ENCODE measurements at regions not wholly inside any gene's neighbourhood (a gene's known extent, or its start where the extent isn't known, plus 50 kb on each side); places are given as distances from the start of the nearest gene placed in this dataset.

DNA sequence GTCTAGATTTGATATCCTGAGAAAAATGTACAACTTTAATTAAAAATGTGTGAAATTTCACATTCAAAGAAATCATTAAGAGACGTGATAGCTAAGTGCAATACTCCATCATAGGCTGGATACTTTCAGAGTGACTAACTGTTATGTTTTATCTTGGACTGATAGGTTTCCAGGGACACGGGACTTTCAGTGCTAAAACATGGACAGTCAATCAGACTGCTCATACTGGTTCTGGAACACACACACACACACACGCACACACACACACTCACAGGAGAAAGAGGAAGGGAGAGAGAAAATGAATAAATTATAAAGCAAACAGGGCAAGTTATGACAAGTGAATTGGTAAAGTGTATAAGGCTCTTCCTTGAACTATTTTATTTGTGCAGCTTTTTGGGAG lies 955.9 kb downstream of the SLITRK5 start:
- Histone ChIP-seq H3K4me1 (ENCODE audit: control insufficient read depth, insufficient read depth, low read length) (no peaks in the 10 kb centered on the region), H3K9ac (ENCODE audit: low read depth, low read length) (no peak overlapping the region), H3K23ac (ENCODE audit: low read depth, low read length) (no peak overlapping the region), H3K4me3 (ENCODE audit: insufficient read depth, low read depth, low read length) (no peak overlapping the region), H4K5ac (ENCODE audit: low read depth, low read length) (no peak overlapping the region), H2AK9ac (replicated peaks; ENCODE audit: low read depth, low read length, poor library complexity) (no peak overlapping the region), H2AFZ (replicated peaks; ENCODE audit: low read length, poor library complexity) (no peak overlapping the region), H3K9me3 (ENCODE audit: control insufficient read depth, insufficient read depth, low read length) (peaks cover 5% of the 10 kb centered on the region), H3K36me3 (ENCODE audit: control insufficient read depth, insufficient read depth, low read length) (no peaks in the 10 kb centered on the region), H2BK5ac (ENCODE audit: low read depth, low read length, poor library complexity, severe bottlenecking) (no peak overlapping the region), H3K56ac (ENCODE audit: extremely low read depth, insufficient read depth, low read length) (no peak overlapping the region), H2AK5ac (ENCODE audit: low read depth, low read length) (no peak overlapping the region), H3K27ac (ENCODE audit: insufficient read depth, low read length) (no peak overlapping the region), H3K79me1 (ENCODE audit: low read depth in 1 of 2, low read length in 2 of 2) (no peaks in the 10 kb centered on the region), H4K8ac (ENCODE audit: low read depth in 2 of 2, low read length in 2 of 2) (no peak overlapping the region), H4K20me1 (ENCODE audit: insufficient read depth, low read length) (no peaks in the 10 kb centered on the region), H4K91ac (ENCODE audit: insufficient read depth, low read depth, low read length) (no peak overlapping the region), H3K9me1 (ENCODE audit: insufficient read depth, low read length) (no peaks in the 10 kb centered on the region), H3K27me3 (ENCODE audit: control insufficient read depth, insufficient read depth, low read length) (no peaks in the 10 kb centered on the region), H2BK120ac (ENCODE audit: low read depth, low read length) (no peak overlapping the region), H3K4ac (ENCODE audit: low read depth, low read length) (no peak overlapping the region), H2BK15ac (ENCODE audit: low read depth, low read length) (no peak overlapping the region), H2BK20ac (ENCODE audit: low read depth, low read length) (no peak overlapping the region), H3K18ac (ENCODE audit: low read depth, low read length) (no peak overlapping the region), H3K4me2 (ENCODE audit: low read depth, low read length) (no peak overlapping the region), H3K14ac (replicated peaks; ENCODE audit: low read depth, low read length) (no peak overlapping the region)
- dilution Hi-C loops (cut with HindIII; ENCODE audit: low sequenced_read_pairs, unreplicated experiment) = no loop called here
- DNase-seq (no peak), ATAC-seq (ENCODE audit: low read depth) (no peak)
- CTCF ChIA-PET = no interaction called here
- BruUV-seq (replicated peaks) = no TSS peak
- in situ Hi-C loops (cut with MboI; ENCODE audit: low sequenced_read_pairs) = no loop called here
- POLR2A ChIA-PET (ENCODE audit: unreplicated experiment) = no interaction called here
- TF ChIP-seq BHLHE40 (IDR thresholded peaks at IDR 0.05; ENCODE audit: low read depth, low read length) = no peak
- no peak for TF ChIP-seq MAFK (IDR thresholded peaks at IDR 0.05; ENCODE audit: low read depth, low read length)
- TF ChIP-seq POLR2A (IDR thresholded peaks at IDR 0.05; ENCODE audit: low read depth, low read length) = no peak
- TF ChIP-seq, protein P1, sequence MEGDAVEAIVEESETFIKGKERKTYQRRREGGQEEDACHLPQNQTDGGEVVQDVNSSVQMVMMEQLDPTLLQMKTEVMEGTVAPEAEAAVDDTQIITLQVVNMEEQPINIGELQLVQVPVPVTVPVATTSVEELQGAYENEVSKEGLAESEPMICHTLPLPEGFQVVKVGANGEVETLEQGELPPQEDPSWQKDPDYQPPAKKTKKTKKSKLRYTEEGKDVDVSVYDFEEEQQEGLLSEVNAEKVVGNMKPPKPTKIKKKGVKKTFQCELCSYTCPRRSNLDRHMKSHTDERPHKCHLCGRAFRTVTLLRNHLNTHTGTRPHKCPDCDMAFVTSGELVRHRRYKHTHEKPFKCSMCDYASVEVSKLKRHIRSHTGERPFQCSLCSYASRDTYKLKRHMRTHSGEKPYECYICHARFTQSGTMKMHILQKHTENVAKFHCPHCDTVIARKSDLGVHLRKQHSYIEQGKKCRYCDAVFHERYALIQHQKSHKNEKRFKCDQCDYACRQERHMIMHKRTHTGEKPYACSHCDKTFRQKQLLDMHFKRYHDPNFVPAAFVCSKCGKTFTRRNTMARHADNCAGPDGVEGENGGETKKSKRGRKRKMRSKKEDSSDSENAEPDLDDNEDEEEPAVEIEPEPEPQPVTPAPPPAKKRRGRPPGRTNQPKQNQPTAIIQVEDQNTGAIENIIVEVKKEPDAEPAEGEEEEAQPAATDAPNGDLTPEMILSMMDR (conservative IDR thresholded peaks at IDR 0.05; ENCODE audit: low read depth, low read length) = no peak
- TF ChIP-seq SMC3 (IDR thresholded peaks at IDR 0.05; ENCODE audit: low read depth, low read length) = no peak
- TF ChIP-seq CHD1 (IDR thresholded peaks at IDR 0.05; ENCODE audit: low read depth, low read length) = no peak
- no peak for TF ChIP-seq MXI1 (IDR thresholded peaks at IDR 0.05; ENCODE audit: borderline replicate concordance, low read depth, low read length)
- TF ChIP-seq MAZ (IDR thresholded peaks at IDR 0.05; ENCODE audit: borderline replicate concordance, low read depth, low read length) = no peak
- TF ChIP-seq NFE2L2 (IDR thresholded peaks at IDR 0.05; ENCODE audit: low read depth, low read length) = no peak
- no peak for TF ChIP-seq FOS (IDR thresholded peaks at IDR 0.05; ENCODE audit: low read depth, low read length)
- TF ChIP-seq, protein P2, sequence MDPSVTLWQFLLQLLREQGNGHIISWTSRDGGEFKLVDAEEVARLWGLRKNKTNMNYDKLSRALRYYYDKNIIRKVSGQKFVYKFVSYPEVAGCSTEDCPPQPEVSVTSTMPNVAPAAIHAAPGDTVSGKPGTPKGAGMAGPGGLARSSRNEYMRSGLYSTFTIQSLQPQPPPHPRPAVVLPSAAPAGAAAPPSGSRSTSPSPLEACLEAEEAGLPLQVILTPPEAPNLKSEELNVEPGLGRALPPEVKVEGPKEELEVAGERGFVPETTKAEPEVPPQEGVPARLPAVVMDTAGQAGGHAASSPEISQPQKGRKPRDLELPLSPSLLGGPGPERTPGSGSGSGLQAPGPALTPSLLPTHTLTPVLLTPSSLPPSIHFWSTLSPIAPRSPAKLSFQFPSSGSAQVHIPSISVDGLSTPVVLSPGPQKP (IDR thresholded peaks at IDR 0.05; ENCODE audit: borderline replicate concordance, low read depth, low read length) = no peak
- no peak for TF ChIP-seq RFX5 (IDR thresholded peaks at IDR 0.05; ENCODE audit: low read depth, low read length)
- TF ChIP-seq, protein P3, sequence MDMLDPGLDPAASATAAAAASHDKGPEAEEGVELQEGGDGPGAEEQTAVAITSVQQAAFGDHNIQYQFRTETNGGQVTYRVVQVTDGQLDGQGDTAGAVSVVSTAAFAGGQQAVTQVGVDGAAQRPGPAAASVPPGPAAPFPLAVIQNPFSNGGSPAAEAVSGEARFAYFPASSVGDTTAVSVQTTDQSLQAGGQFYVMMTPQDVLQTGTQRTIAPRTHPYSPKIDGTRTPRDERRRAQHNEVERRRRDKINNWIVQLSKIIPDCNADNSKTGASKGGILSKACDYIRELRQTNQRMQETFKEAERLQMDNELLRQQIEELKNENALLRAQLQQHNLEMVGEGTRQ (IDR thresholded peaks at IDR 0.05; ENCODE audit: low read depth, low read length) = no peak
- no peak for TF ChIP-seq RCOR1 (IDR thresholded peaks at IDR 0.05; ENCODE audit: insufficient replicate concordance, low read length)
- no peak for TF ChIP-seq RAD21 (IDR thresholded peaks at IDR 0.05; ENCODE audit: low read length)
- TF ChIP-seq CEBPB (IDR thresholded peaks at IDR 0.05; ENCODE audit: low read depth, low read length) = no peak
- WGBS, 2 experiments (ENCODE audit: extremely low coverage in 2 of 2, insufficient read length in 1 of 2) = no CpG with 5 or more reads among the region's 3 CpGs
- intact Hi-C loops (cut with micrococcal nuclease) = no loop called here

Data from IMR-90 (cell line).